Lung microvascular endothelial cell (primary cell): ENCODE measurements at regions not wholly inside any gene's neighbourhood (a gene's known extent, or its start where the extent isn't known, plus 50 kb on each side); places are given as distances from the start of the nearest gene placed in this dataset.

Experiments used
- DNase-seq, 2 donors: peaks; one replicate each; pipeline versions ENCODE4 v3.0.0 to v3.0.0-alpha.2; 2010; ENCODE audit warnings: low read depth in 2 of 2

GRCh38 chr6:121816361-121816760 is 380.9 kb downstream of the GJA1 start:
- DNase-seq = no peak

GRCh38 chr6:121816906-121817540 is 381.6 kb downstream of the GJA1 start:
- DNase-seq = no peak

- DNase-seq = no peak
Observed at GRCh38 chr6:121823437-121823851, 388.0 kb downstream of the GJA1 start.

GRCh38 chr6:121826156-121826810 is 390.8 kb downstream of the GJA1 start:
- peak; percentile 19 to 98 for DNase-seq

- DNase-seq = no peak
Observed at GRCh38 chr6:121828146-121828886, 392.9 kb downstream of the GJA1 start.

GRCh38 chr6:121830736-121831135 is 395.3 kb downstream of the GJA1 start:
- no peak for DNase-seq

GRCh38 chr6:121835662-121836061 is 400.2 kb downstream of the GJA1 start:
- no peak for DNase-seq

- DNase-seq = no peak
Observed at GRCh38 chr6:121837545-121838229, 402.2 kb downstream of the GJA1 start.

DNA sequence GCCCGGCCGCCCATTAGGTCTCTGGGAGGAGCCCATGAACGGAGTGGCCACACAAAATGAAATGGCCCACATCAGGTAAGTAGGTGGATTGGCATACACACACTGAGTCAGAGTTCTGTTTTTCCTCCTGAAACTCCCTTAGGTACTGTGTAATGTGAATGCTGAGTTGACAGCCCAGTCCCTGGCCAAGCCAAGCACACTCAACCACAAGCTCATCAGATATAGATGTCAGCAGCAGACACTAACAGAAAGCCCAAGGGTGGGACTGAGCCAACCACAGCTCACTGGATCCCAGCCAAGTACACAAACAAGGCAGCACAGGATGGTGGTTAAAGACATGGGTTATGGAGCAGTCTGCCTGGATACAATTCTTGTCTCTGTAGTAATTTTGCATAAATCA is 403.4 kb downstream of the GJA1 start:
- peak in 1 of 2 donors; percentile 40 for DNase-seq

DNA sequence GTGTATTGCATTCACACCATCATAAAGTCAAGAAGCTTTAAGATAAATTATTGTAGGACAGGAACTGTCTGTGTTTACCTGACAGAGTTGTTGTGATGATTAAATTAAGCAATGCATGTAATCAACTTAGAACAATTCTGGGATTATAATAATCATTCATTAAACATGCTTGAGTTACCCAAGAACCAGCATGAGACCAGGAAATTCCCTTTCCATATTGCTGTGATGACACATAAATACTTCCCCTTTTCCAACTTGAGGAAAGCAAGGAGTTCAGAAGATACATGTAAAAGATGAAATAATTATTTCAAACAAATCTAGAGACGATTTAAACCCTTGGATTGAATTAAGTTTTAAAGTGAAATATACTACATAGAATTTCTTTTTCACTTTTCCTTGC is 404.4 kb downstream of the GJA1 start:
- peak in 1 of 2 donors; percentile 64 for DNase-seq

- no peak for DNase-seq
Observed at GRCh38 chr6:121844898-121845297, 409.5 kb downstream of the GJA1 start.

DNA sequence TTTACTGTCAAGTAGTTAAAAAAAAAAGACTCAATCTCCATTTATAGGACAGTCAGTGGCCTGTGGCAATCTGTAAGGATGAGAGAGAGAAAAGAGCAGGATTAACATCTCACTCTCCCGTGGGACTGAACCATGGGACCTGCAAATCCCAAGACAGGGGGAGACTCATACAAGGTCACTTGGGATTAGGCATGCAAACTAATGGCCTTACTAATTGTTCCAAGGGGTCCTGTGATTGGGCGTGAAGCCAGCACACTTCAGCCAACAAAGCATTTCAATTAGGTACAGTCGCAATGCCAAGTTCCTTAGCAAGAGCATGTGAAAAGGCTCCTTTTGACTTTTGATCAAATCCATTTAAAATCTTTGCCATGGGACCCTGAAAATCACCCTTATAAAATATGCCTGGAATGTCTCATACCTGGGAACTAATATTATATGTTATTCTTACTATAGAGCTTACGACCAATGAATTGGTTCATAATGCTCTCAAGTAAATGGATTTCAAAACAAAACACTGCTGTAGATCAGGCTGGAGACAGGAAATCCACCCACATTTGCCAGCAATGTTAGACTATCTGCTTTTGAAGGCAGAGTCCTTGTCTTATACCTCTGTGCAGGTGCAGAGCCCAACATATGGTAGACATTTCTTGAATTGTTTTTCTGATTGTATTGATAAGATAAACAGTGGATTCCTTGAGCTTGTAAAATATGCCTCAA is 412.5 kb downstream of the GJA1 start:
- DNase-seq = no peak

- no peak for DNase-seq
Observed at GRCh38 chr6:121848523-121849255, 413.2 kb downstream of the GJA1 start.

DNA sequence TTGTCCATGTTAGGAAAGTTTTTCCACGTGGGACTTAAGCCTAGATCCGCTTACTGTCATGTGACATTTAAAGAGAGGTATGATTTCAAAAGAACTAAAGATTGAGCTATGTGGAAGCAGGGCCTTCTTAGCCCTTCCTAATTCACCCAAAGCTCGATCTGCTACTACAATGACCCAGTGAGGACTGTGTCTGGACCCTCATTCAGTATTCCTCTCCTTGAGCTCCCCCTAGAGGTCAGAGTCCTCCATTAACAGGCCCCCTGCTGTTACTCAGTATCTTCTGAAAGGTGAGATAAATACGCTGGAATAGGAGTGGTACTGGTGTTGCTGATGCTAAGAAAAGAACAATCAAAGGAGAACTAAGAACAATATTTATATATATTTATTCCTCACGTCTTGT is 414.0 kb downstream of the GJA1 start:
- DNase-seq = peak; percentile 82 to 91

- DNase-seq = no peak
Observed at GRCh38 chr6:121851056-121851455, 415.6 kb downstream of the GJA1 start.

DNA sequence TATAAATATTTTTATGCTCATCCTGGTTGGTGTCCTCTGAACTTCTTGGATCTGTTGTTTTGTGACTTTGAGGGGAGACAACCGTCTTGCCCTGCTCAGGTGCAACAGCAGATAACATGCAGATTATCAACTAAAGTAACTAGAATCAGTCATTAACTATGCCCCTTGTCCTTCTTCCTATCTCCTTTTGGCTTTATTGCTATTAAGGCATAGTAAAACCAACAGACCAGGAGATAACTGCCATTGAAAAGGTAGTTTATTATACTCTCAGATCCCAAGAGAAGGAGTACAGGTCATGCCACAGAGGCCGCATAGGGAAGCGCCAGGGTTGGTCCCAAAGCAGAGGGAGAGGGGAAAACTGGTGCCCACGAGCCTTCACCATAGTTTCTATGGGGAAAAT is 418.2 kb downstream of the GJA1 start:
- DNase-seq = no peak

DNA sequence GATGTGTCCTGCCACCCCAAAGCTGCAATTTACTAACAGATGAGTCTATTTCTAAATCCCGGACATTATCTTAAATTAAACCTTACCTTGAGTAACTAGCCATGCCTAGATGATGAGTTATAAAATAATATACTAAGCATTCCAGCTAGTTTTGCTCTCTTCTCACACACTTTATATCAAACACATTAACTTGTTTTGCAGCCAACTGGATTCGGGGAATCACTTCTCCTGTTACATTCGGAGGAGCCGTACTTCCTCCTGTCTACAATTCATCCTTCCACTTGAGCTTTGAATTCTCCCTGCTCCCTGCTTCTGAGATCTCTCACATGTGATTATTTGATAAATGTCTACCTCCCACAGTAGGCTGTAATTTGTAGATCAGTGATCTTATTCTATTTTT is 420.1 kb downstream of the GJA1 start:
- DNase-seq = no peak

GRCh38 chr6:121856296-121856695 is 420.9 kb downstream of the GJA1 start:
- no peak for DNase-seq

DNA sequence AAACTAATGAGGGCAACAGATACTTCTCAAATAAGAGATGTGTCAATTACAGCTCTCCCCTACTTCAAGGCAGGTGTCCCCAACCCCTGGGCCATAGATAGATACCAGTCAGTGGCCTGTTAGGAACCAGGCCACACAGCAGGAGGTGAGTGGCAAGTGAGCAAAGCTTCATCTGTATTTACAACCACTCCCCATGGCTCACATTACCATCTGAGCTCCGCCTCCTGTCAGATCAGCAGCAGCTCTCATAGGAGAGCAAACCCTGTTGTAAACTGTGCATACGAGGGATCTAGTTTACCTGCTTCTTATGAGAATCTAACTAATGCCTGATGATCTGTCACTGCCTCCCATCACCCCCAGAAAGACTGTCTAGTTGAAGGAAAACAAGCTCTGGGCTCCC is 422.1 kb downstream of the GJA1 start:
- DNase-seq = no peak

DNA sequence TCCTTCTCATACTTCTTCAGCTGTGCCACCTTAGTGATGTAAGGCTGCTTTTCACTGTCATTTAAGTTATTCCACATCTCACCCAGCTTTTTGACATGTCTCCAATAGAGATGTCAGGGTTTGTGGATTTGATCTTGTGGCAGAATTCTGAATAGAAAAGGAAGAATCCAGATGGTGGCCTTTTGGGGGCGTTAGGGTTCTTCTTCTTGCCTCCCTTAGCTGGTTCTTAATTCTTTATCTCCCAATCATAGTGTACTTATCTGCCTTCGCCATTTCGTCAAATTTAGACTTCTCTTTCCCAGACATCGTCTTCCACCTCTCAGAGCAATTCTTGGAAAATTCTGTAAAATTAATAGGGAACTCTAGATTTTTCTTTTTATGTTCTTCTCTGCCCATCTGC is 422.9 kb downstream of the GJA1 start:
- DNase-seq = no peak

GRCh38 chr6:121858986-121859385 is 423.5 kb downstream of the GJA1 start:
- DNase-seq = no peak
